NCI-H510A treated with DMSO at 0.1 percent for 48 hours (cell line): ENCODE measurements at regions not wholly inside any gene's neighbourhood (a gene's known extent, or its start where the extent isn't known, plus 50 kb on each side); places are given as distances from the start of the nearest gene placed in this dataset.

Source experiments
- DNase-seq: peaks from one replicate; lab custom pipeline; 2025; lab: John Stamatoyannopoulos, UW

- no peak for DNase-seq
These were observed 103.5 kb upstream of the UBE2E2 start for GRCh38 chr3:23099677-23100076.

GRCh38 chr3:23100106-23100505 lies 103.0 kb upstream of the UBE2E2 start:
- no peak for DNase-seq

GRCh38 chr3:23103764-23104163 lies 99.4 kb upstream of the UBE2E2 start:
- DNase-seq: no peak

GRCh38 chr3:23105048-23105447 lies 98.1 kb upstream of the UBE2E2 start:
- DNase-seq: no peak

- no peak for DNase-seq
These were observed 96.5 kb upstream of the UBE2E2 start for GRCh38 chr3:23106666-23107065.

GRCh38 chr3:23107221-23107620 lies 95.9 kb upstream of the UBE2E2 start:
- DNase-seq: no peak

- no peak for DNase-seq
These were observed 94.6 kb upstream of the UBE2E2 start for GRCh38 chr3:23108451-23109057.

GRCh38 chr3:23111286-23111685 lies 91.8 kb upstream of the UBE2E2 start:
- DNase-seq: no peak

- no peak for DNase-seq
These were observed 91.3 kb upstream of the UBE2E2 start for GRCh38 chr3:23111797-23112196.

GRCh38 chr3:23112491-23112890 lies 90.6 kb upstream of the UBE2E2 start:
- no peak for DNase-seq

GRCh38 chr3:23113455-23114171 lies 89.5 kb upstream of the UBE2E2 start:
- DNase-seq: no peak

GRCh38 chr3:23114432-23114831 lies 88.7 kb upstream of the UBE2E2 start:
- no peak for DNase-seq

GRCh38 chr3:23115171-23115877 lies 87.8 kb upstream of the UBE2E2 start:
- no peak for DNase-seq

- DNase-seq: no peak
These were observed 86.9 kb upstream of the UBE2E2 start for GRCh38 chr3:23116081-23116837.

GRCh38 chr3:23117856-23118255 lies 85.3 kb upstream of the UBE2E2 start:
- DNase-seq: no peak

- DNase-seq: no peak
These were observed 75.9 kb upstream of the UBE2E2 start for GRCh38 chr3:23127196-23127595.

- no peak for DNase-seq
These were observed 74.5 kb upstream of the UBE2E2 start for GRCh38 chr3:23128655-23129054.

- DNase-seq: no peak
These were observed 74.0 kb upstream of the UBE2E2 start for GRCh38 chr3:23129117-23129516.

GRCh38 chr3:23129817-23130216 lies 73.3 kb upstream of the UBE2E2 start:
- DNase-seq: peak; percentile 37

GRCh38 chr3:23130406-23130805 lies 72.7 kb upstream of the UBE2E2 start:
- no peak for DNase-seq

GRCh38 chr3:23135026-23135785 lies 67.9 kb upstream of the UBE2E2 start:
- DNase-seq: no peak

GRCh38 chr3:23136054-23136453 lies 67.1 kb upstream of the UBE2E2 start:
- no peak for DNase-seq
